ENCODE measurements at regions not wholly inside any gene's neighbourhood (a gene's known extent, or its start where the extent isn't known, plus 50 kb on each side); places are given as distances from the start of the nearest gene placed in this dataset.

GRCh38 chr1:244955661-244956060 lies 91.3 kb upstream of the HNRNPU start:
- no peak overlapping the region for H3K27ac ChIP-seq (ENCODE audit: extremely low read depth, low read depth, low read length)
- POLR2A ChIA-PET = interaction anchor here (1.5 kb wide), 1 partner anchor 10 kb away, joined by 5 read pairs; no protein-coding TSS in a partner anchor
- no peak overlapping the region for H3K4me3 ChIP-seq
- WGBS (ENCODE audit: insufficient coverage, low coverage, missing lambda C conversion rate) = 84% methylated on average over 5 of the region's 5 CpGs
- no peaks in the 10 kb centered on the region for H3K27me3 ChIP-seq (ENCODE audit: control insufficient read depth in 2 of 2, insufficient read depth in 2 of 2, low read length in 2 of 2)
- H3K9me1 ChIP-seq (ENCODE audit: control insufficient read depth, insufficient read depth, low read length) = no peaks in the 10 kb centered on the region
- H4K20me1 ChIP-seq (replicated peaks; ENCODE audit: control insufficient read depth, insufficient read depth, low read length) = no peaks in the 10 kb centered on the region
- TF ChIP-seq ELF1 (tag; IDR thresholded peaks at IDR 0.05) (no peak), SOX6 (IDR thresholded peaks at IDR 0.05) (no peak), ZBTB5 (IDR thresholded peaks at IDR 0.05) (no peak), ZBTB49 (CRISPR knock-in tag; IDR thresholded peaks at IDR 0.05; ENCODE audit: borderline replicate concordance) (no peak), LEF1 (IDR thresholded peaks at IDR 0.05) (no peak), TBL1XR1 (IDR thresholded peaks at IDR 0.05; ENCODE audit: low read length in 2 of 2) (no peak), SMC3 (conservative IDR thresholded peaks at IDR 0.05; ENCODE audit: insufficient read depth, low read depth, low read length) (no peak), GTF2B (IDR thresholded peaks at IDR 0.05; ENCODE audit: extremely low read depth, insufficient read length) (no peak), FOXK1 (CRISPR knock-in tag; IDR thresholded peaks at IDR 0.05; ENCODE audit: borderline replicate concordance) (no peak), PTTG1 (tag; IDR thresholded peaks at IDR 0.05; ENCODE audit: low read depth) (no peak), CBFA2T2 (conservative IDR thresholded peaks at IDR 0.05) (no peak), HMGXB4 (CRISPR knock-in tag; IDR thresholded peaks at IDR 0.05) (no peak), KDM4B (IDR thresholded peaks at IDR 0.05; ENCODE audit: borderline replicate concordance in 2 of 2, low read depth in 1 of 2) (no peak), CHD1 (IDR thresholded peaks at IDR 0.05; ENCODE audit: low read length) (no peak)
- no peak for FAIRE-seq
- no peak overlapping the region for H2AFZ ChIP-seq (ENCODE audit: low read depth, low read length)
- H3K9me3 ChIP-seq (replicated peaks; ENCODE audit: control insufficient read depth, insufficient read depth, low read depth, low read length) = no peaks in the 10 kb centered on the region
- H3K79me2 ChIP-seq (ENCODE audit: control insufficient read depth, insufficient read depth, low read length) = no peaks in the 10 kb centered on the region
- H3K4me1 ChIP-seq (replicated peaks in 1 of 2; ENCODE audit: control insufficient read depth in 2 of 2, insufficient read depth in 2 of 2, low read length in 2 of 2) = no peaks in the 10 kb centered on the region
- ATAC-seq = no peak
- intact Hi-C loops (cut with micrococcal nuclease) (no loop called here), in situ Hi-C loops (cut with MboI) (no loop called here)
- CTCF ChIA-PET (ENCODE audit: low intra/inter-chr PET ratio) = interaction anchor here (0.5 kb wide), 1 partner anchor 41 kb away, joined by 3 read pairs; no protein-coding TSS in a partner anchor
- H3K36me3 ChIP-seq (ENCODE audit: control insufficient read depth, insufficient read depth, low read length) = no peaks in the 10 kb centered on the region
- no TSS peak for BruUV-seq (replicated peaks)
- no peak overlapping the region for H3K4me2 ChIP-seq (ENCODE audit: insufficient read depth, low read length)
- DNase-seq (ENCODE audit: extremely low read depth in 1 of 4, low spot score in 3 of 4) = no peak
- no peak overlapping the region for H3K9ac ChIP-seq (ENCODE audit: insufficient read depth in 1 of 2, low read depth in 2 of 2, low read length in 2 of 2)

All from K562 (cell line).